ENCODE measurements at regions not wholly inside any gene's neighbourhood (a gene's known extent, or its start where the extent isn't known, plus 50 kb on each side); places are given as distances from the start of the nearest gene placed in this dataset.

- FAIRE-seq (no peak), DNase-seq (ENCODE audit: extremely low read depth in 1 of 4, low spot score in 3 of 4) (no peak), ATAC-seq (no peak)
- Histone ChIP-seq H4K20me1 (replicated peaks; ENCODE audit: control insufficient read depth, insufficient read depth, low read length) (no peaks in the 10 kb centered on the region), H3K27ac (ENCODE audit: extremely low read depth, low read depth, low read length) (no peak overlapping the region), H3K4me1 (replicated peaks in 1 of 2; ENCODE audit: control insufficient read depth in 2 of 2, insufficient read depth in 2 of 2, low read length in 2 of 2) (no peaks in the 10 kb centered on the region), H3K9me3 (replicated peaks; ENCODE audit: control insufficient read depth, insufficient read depth, low read depth, low read length) (no peaks in the 10 kb centered on the region), H3K9ac (ENCODE audit: insufficient read depth in 1 of 2, low read depth in 2 of 2, low read length in 2 of 2) (no peak overlapping the region), H3K9me1 (ENCODE audit: control insufficient read depth, insufficient read depth, low read length) (no peaks in the 10 kb centered on the region), H3K27me3 (ENCODE audit: control insufficient read depth in 2 of 2, insufficient read depth in 2 of 2, low read length in 2 of 2) (no peaks in the 10 kb centered on the region), H3K36me3 (ENCODE audit: control insufficient read depth, insufficient read depth, low read length) (no peaks in the 10 kb centered on the region), H3K79me2 (ENCODE audit: control insufficient read depth, insufficient read depth, low read length) (no peaks in the 10 kb centered on the region), H3K4me3 (no peak overlapping the region), H2AFZ (ENCODE audit: low read depth, low read length) (no peak overlapping the region), H3K4me2 (ENCODE audit: insufficient read depth, low read length) (no peak overlapping the region)
- ChIA-PET POLR2A (interaction anchor here (0.7 kb wide), 1 partner anchor 840 kb away, joined by 3 read pairs; no protein-coding TSS in a partner anchor), CTCF (ENCODE audit: low intra/inter-chr PET ratio) (no interaction called here)
- WGBS (ENCODE audit: insufficient coverage, low coverage, missing lambda C conversion rate): under 1% methylated on average over 12 of the region's 12 CpGs
- TF ChIP-seq DDX20 (tag; IDR thresholded peaks at IDR 0.05; ENCODE audit: low read depth): no peak
- TF ChIP-seq SNIP1 (IDR thresholded peaks at IDR 0.05; ENCODE audit: low read depth): no peak
- TF ChIP-seq ZNF347 (CRISPR knock-in tag; IDR thresholded peaks at IDR 0.05; ENCODE audit: low read depth): no peak
- 0 out of 2 replicates have a peak, but pooled peaks have one; percentile 15 for TF ChIP-seq NFIC (IDR thresholded peaks at IDR 0.05)
- no TSS peak for BruUV-seq (replicated peaks)
- in situ Hi-C loops (cut with MboI): no loop called here
- intact Hi-C loops (cut with micrococcal nuclease): no loop called here
Observed at GRCh38 chrX:55919367-55920221, 202.0 kb downstream of the RRAGB start.

- H3K79me2 ChIP-seq (ENCODE audit: control insufficient read depth, insufficient read depth, low read length): no peaks in the 10 kb centered on the region
- H3K27me3 ChIP-seq (ENCODE audit: control insufficient read depth in 2 of 2, insufficient read depth in 2 of 2, low read length in 2 of 2): no peaks in the 10 kb centered on the region
- no peak overlapping the region for H2AFZ ChIP-seq (ENCODE audit: low read depth, low read length)
- WGBS (ENCODE audit: insufficient coverage, low coverage, missing lambda C conversion rate): 8% methylated on average over 2 of the region's 6 CpGs
- intact Hi-C loops (cut with micrococcal nuclease) (no loop called here), in situ Hi-C loops (cut with MboI) (no loop called here)
- H3K9me1 ChIP-seq (ENCODE audit: control insufficient read depth, insufficient read depth, low read length): no peaks in the 10 kb centered on the region
- POLR2A ChIA-PET: no interaction called here
- H3K9me3 ChIP-seq (replicated peaks; ENCODE audit: control insufficient read depth, insufficient read depth, low read depth, low read length): no peaks in the 10 kb centered on the region
- DNase-seq (ENCODE audit: extremely low read depth in 1 of 4, low spot score in 3 of 4) (no peak), FAIRE-seq (no peak), ATAC-seq (no peak)
- H4K20me1 ChIP-seq (replicated peaks; ENCODE audit: control insufficient read depth, insufficient read depth, low read length): no peaks in the 10 kb centered on the region
- H3K4me1 ChIP-seq (replicated peaks in 1 of 2; ENCODE audit: control insufficient read depth in 2 of 2, insufficient read depth in 2 of 2, low read length in 2 of 2): no peaks in the 10 kb centered on the region
- no TSS peak for BruUV-seq (replicated peaks)
- CTCF ChIA-PET (ENCODE audit: low intra/inter-chr PET ratio): no interaction called here
- no peak overlapping the region for H3K9ac ChIP-seq (ENCODE audit: insufficient read depth in 1 of 2, low read depth in 2 of 2, low read length in 2 of 2)
- no peak overlapping the region for H3K4me3 ChIP-seq
- no peaks in the 10 kb centered on the region for H3K36me3 ChIP-seq (ENCODE audit: control insufficient read depth, insufficient read depth, low read length)
- no peak overlapping the region for H3K27ac ChIP-seq (ENCODE audit: extremely low read depth, low read depth, low read length)
- no peak overlapping the region for H3K4me2 ChIP-seq (ENCODE audit: insufficient read depth, low read length)
- TF ChIP-seq TRIM25 (IDR thresholded peaks at IDR 0.05; ENCODE audit: borderline replicate concordance): no peak
- TF ChIP-seq DLX4 (CRISPR knock-in tag; IDR thresholded peaks at IDR 0.05): no peak
- no peak for TF ChIP-seq NR1H2 (CRISPR knock-in tag; IDR thresholded peaks at IDR 0.05)
- no peak for TF ChIP-seq ZNF511 (CRISPR knock-in tag; IDR thresholded peaks at IDR 0.05)
- peak; percentile 27; the same call in 1 of the 2 replicates for TF ChIP-seq ZNF316 (IDR thresholded peaks at IDR 0.05)
- no peak for TF ChIP-seq BRD4 (IDR thresholded peaks at IDR 0.05)
- no peak for TF ChIP-seq SIN3B (IDR thresholded peaks at IDR 0.05; ENCODE audit: low read depth)
- no peak for TF ChIP-seq OTX1 (CRISPR knock-in tag; IDR thresholded peaks at IDR 0.05)
- peak; percentile 11; the same call in 1 of the 2 replicates for TF ChIP-seq C11orf30 (IDR thresholded peaks at IDR 0.05; ENCODE audit: low read depth)
- TF ChIP-seq RFX7 (CRISPR knock-in tag; IDR thresholded peaks at IDR 0.05): no peak
- TF ChIP-seq PHF21A (IDR thresholded peaks at IDR 0.05; ENCODE audit: borderline replicate concordance, low read depth): no peak
Observed at GRCh38 chrX:55924574-55924973, 207.0 kb downstream of the RRAGB start.

Measured in K562 (cell line).